Lower lobe of right lung (tissue), 2 donors: ENCODE measurements at regions not wholly inside any gene's neighbourhood (a gene's known extent, or its start where the extent isn't known, plus 50 kb on each side); places are given as distances from the start of the nearest gene placed in this dataset.

Source experiments
- ATAC-seq, 2 donors: fragments of 200-7000 bp; cut with Tn5 transposase; one replicate each; pipeline ENCODE4 v1.9.1; 2020 to 2022; ENCODE audit warnings: mild to moderate bottlenecking in 2 of 2, moderate library complexity in 2 of 2
- DNase-seq: peaks from one replicate; pipeline ENCODE4 v3.0.0-alpha.2; 2020
- H3K27ac ChIP-seq: fragments of 200-600 bp; one replicate; pipeline ENCODE4 v1.8.0; 2022
- H3K27me3 ChIP-seq: fragments of 200-600 bp; one replicate; pipeline ENCODE4 v1.8.0; 2022; ENCODE audit warnings: low read depth
- H3K36me3 ChIP-seq: fragments of 200-600 bp; one replicate; pipeline ENCODE4 v1.8.0; 2022; ENCODE audit warnings: mild to moderate bottlenecking
- H3K4me1 ChIP-seq: fragments of 200-600 bp; one replicate; pipeline ENCODE4 v1.8.0; 2022
- H3K4me3 ChIP-seq: fragments of 200-600 bp; one replicate; pipeline ENCODE4 v1.8.0; 2022; ENCODE audit warnings: mild to moderate bottlenecking
- H3K9me3 ChIP-seq: fragments of 200-600 bp; one replicate; pipeline ENCODE4 v1.8.0; 2022
- intact Hi-C: fragments of 100-400 bp; cut with DNase I; formaldehyde crosslinking; loops from one replicate; pipeline ENCODE4 v1.11.0; 2022
- TF ChIP-seq, protein P1 (sequence below): fragments of 200-600 bp; IDR thresholded peaks from one replicate; pipeline ENCODE4 v1.8.0; 2022; ENCODE audit warnings: antibody characterized with exemption, mild to moderate bottlenecking
- donor health status: DM: no; HTN: yes; CAD: no; lungs with severe emphysema.

DNA sequence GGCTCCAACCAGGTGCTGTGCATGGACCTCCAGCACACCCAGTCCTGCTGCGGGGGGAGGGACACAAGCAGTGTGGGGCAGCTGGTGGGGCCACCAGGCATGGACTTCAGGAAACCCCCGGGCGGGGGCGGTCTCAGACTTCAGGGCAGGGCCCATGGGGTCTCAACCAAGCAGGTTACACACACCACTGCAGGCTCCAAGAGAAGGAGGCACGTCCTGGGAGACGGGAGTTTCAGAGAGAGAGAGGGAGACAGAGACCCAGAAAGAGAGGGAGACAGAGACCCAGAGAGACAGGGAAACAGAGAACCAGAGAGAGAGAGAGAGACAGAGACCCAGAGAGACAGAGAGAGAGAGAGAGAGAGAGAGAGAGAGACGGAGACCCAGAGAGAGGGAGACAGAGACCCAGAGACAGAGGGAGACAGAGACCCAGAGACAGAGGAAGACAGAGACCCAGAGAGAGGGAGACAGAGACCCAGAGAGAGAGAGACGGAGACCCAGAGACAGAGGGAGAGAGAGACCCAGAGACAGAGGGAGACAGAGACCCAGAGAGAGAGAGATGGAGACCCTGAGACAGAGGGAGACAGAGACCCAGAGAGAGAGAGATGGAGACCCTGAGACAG lies 128.9 kb downstream of the NCOR2 start:
- intact Hi-C loops = no loop called here
- ATAC-seq (no peak), DNase-seq (no peak)
- Histone ChIP-seq H3K4me3 (no peak overlapping the region), H3K27ac (no peak overlapping the region), H3K27me3 (no peaks in the 10 kb centered on the region), H3K4me1 (peaks cover 24% of the 10 kb centered on the region), H3K36me3 (peaks cover 68% of the 10 kb centered on the region), H3K9me3 (no peaks in the 10 kb centered on the region)
- TF ChIP-seq, protein P1, sequence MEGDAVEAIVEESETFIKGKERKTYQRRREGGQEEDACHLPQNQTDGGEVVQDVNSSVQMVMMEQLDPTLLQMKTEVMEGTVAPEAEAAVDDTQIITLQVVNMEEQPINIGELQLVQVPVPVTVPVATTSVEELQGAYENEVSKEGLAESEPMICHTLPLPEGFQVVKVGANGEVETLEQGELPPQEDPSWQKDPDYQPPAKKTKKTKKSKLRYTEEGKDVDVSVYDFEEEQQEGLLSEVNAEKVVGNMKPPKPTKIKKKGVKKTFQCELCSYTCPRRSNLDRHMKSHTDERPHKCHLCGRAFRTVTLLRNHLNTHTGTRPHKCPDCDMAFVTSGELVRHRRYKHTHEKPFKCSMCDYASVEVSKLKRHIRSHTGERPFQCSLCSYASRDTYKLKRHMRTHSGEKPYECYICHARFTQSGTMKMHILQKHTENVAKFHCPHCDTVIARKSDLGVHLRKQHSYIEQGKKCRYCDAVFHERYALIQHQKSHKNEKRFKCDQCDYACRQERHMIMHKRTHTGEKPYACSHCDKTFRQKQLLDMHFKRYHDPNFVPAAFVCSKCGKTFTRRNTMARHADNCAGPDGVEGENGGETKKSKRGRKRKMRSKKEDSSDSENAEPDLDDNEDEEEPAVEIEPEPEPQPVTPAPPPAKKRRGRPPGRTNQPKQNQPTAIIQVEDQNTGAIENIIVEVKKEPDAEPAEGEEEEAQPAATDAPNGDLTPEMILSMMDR = no peak

DNA sequence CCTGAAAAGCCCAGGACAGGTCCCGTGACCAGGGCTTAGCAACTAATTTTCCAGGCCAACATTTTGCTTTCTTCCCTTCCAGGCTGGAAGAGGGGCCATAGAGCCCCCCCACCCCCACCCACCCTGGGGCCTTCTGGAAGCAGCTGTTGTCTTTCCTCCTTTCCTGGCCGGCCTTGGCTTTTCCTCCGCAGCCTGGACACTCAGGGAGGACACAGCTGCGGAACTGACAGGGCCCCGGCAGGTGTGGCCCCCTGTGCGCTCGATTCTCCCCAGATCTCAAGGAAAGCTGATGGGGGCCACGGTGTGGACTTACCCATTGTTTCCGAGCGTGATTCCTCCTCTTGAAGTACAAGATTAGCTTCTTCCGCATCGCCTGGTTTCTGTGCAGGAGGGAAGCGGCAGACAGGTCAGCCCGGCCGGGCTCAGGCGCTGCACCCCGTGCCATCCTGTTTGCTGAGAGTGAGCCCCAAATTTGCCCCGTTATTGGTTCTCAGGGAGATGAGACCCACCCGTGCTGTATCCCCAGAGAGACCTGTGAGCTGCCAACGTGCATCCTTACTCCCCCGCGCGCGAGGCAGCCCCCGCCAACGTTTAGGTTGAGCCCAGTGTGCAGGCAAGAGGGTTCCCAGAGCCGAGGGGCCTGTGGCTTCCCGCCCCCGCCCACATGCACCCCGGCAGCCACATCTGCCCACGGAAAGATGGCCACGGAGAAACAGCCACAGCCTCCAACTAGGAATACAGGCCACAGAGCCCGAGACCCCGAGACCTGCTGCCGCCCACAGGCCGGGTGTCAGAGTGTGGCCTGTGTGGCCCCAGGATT lies 129.6 kb downstream of the NCOR2 start:
- Histone ChIP-seq H3K9me3 (no peaks in the 10 kb centered on the region), H3K27me3 (no peaks in the 10 kb centered on the region), H3K4me3 (no peak overlapping the region), H3K4me1 (peaks cover 32% of the 10 kb centered on the region), H3K36me3 (peaks cover 61% of the 10 kb centered on the region), H3K27ac (no peak overlapping the region)
- ATAC-seq (no peak), DNase-seq (no peak)
- TF ChIP-seq, protein P1 = no peak
- intact Hi-C loops = no loop called here

DNA sequence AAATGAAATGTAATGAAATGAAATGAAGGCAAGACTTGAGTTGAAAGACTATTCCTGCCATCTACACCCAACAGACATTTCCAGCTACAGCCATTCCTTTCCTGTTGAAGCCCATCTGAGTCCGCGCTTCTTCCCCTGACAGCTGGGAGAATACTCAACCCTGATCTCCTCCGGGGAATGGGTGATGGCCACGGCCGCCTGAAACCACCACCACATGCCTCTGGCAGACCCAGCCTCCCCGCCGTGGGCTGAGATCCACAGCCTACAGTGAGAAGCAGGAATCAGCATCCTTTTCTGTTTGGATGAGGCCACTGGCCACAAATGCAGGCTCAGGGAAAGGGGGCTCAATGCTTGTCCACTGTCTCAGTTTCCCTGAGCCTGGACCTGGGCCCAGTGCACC lies 130.3 kb downstream of the NCOR2 start:
- Histone ChIP-seq H3K4me1 (peaks cover 39% of the 10 kb centered on the region), H3K9me3 (no peaks in the 10 kb centered on the region), H3K36me3 (peaks cover 54% of the 10 kb centered on the region), H3K27ac (no peak overlapping the region), H3K4me3 (no peak overlapping the region), H3K27me3 (no peaks in the 10 kb centered on the region)
- no peak for DNase-seq
- ATAC-seq = no peak
- intact Hi-C loops = no loop called here
- TF ChIP-seq, protein P1 = no peak

DNA sequence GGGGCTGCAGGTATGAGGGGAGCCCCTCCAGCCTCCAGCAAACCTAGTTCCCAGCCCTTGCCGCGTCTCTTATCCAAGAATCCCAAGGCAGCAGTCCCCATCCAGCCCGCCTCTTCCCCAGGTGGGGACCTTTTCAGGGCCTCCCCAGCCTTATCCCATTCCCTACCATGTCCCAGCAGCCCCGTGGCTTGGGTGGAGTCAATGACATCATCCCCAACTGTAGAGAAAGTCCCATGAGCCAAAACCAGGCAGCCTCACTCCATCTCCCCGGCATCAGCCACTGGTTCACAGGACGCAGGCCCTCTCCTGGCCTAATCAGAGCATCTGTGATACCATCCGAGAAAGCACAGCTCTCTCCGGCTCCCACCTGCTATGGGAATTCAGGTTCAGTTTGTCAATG lies 131.0 kb downstream of the NCOR2 start:
- intact Hi-C loops = no loop called here
- no peak for DNase-seq
- Histone ChIP-seq H3K36me3 (peaks cover 46% of the 10 kb centered on the region), H3K9me3 (no peaks in the 10 kb centered on the region), H3K27me3 (no peaks in the 10 kb centered on the region), H3K4me1 (peaks cover 38% of the 10 kb centered on the region), H3K4me3 (no peak overlapping the region), H3K27ac (no peak overlapping the region)
- no peak for ATAC-seq
- TF ChIP-seq, protein P1 = no peak

DNA sequence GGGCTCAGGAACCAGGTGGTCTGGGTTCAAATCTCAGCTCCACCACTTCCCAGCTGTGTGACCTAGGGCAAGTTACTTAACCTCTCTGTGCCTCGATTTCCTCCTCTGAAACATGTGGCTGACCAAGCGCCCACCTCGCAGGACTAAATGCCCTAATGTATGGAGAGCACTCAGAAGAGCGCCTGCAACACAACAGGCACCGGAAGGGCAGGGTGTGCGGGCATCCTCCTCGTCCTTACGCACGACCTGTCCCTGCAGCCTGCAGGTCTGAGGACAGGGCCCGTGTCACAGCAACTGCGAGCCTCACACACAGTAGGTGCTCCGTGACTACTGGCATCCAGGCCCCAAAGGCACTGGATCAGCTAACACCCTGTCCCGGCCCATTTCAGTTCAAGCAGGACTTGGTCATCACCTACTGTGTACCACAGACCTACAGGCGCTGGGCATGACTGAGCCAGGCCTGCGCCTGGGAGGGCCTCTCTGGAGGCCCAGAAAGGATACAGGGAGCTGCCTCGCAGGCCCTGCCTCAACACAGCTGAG lies 131.5 kb downstream of the NCOR2 start:
- H3K27ac ChIP-seq = no peak overlapping the region
- TF ChIP-seq, protein P1 = no peak

More for the DNA sequence above, 131.5 kb downstream of the NCOR2 start:
- peaks cover 41% of the 10 kb centered on the region for H3K36me3 ChIP-seq
- no peaks in the 10 kb centered on the region for H3K27me3 ChIP-seq
- intact Hi-C loops = no loop called here
- H3K4me3 ChIP-seq = no peak overlapping the region
- peaks cover 33% of the 10 kb centered on the region for H3K4me1 ChIP-seq
- ATAC-seq = no peak
- no peaks in the 10 kb centered on the region for H3K9me3 ChIP-seq
- no peak for DNase-seq
